HFF-Myc (cell line): ENCODE measurements at regions not wholly inside any gene's neighbourhood (a gene's known extent, or its start where the extent isn't known, plus 50 kb on each side); places are given as distances from the start of the nearest gene placed in this dataset.

ENCODE experiments used
- DNase-seq: peaks from one replicate; pipeline ENCODE4 v3.0.0-alpha.2; 2011; ENCODE audit warnings: low read depth; ENCODE audit errors: extremely low read depth
- H3K4me3 ChIP-seq: replicated peaks from 2 replicates; pipeline ENCODE4 v1.5.1; 2011; ENCODE audit warnings: low read depth, mild to moderate bottlenecking, control low read depth, low read length
- CTCF ChIP-seq: IDR thresholded peaks from 2 replicates; pipeline ENCODE4 v1.5.1; 2012; ENCODE audit warnings: mild to moderate bottlenecking, low read depth, low read length, control low read depth; ENCODE audit errors: missing control alignments

DNA sequence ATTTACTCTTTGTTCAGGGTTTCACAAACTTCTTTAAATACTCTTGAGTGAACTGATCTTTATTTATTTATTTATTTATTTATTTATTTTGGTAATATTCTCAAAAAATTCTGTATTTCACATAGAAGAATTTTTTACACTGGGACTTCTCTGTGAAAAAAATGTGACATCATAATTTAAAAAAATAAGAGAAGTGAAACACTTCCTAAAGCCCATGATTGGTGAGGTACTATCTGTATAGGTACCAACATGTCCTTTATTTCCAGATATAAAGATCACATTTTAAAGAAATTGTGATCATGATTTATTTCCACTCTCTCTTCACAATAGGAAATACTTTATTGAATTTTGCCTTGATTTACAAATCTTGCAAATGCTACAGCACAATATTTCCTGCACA, 497.1 kb downstream of the FAT4 start:
- DNase-seq = no peak
- no peak overlapping the region for H3K4me3 ChIP-seq
- no peak for TF ChIP-seq CTCF

DNA sequence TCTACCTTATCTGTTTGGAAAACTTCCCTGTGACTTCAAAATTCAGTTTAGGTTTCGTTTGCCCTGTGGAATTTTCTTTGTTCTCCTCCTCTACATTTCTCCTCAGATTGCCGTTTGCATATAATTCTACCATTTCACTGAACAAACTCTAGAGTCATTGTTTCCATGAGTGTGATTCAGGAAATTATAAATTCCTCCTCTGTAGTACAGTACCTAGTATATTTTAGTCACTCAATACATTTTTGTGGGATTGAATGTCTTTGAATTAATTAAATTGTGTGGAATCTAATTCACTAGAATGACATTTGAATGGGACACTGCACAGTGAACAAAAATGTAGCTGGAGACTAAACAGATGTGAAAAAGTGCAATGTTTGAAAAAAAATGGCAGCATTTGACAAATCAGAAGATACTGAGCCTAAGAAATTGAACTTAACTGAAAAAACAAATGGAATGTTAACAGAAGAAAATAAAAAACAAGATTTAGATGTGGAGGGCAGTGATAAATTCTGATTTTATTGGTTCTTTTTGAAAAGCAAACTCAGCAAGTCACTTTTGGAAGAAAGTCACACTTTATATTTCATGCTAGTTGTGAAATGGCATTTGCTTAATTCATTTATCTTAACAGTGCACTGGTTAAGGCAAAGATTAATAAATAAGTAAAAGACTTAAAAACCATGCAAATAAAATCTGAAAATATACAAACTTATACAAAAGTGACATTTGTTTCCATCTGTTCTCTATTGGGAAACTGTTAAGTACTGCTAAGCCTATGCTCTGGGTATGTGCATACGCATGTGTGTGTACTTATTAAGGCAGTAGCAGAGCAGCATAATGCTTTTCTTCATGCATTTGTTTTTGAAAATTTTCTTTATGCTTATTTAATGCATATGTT, 512.3 kb downstream of the FAT4 start:
- no peak for TF ChIP-seq CTCF
- DNase-seq = no peak
- no peak overlapping the region for H3K4me3 ChIP-seq

DNA sequence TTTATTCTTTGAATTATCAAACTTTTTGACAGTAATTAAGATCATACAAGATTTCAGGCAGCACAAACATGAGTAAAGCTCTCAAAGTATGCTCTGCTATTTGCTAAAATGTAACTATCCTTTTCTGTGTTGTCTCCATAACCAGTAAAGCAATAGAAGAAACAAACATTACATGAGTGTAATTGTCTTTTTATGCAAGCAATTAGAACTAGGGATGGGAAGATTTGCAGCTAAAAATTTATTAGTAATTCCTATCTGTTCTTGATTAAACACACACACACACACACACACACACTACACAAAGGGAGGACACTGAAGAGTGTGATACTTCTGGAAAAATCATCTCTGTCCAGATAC, 512.9 kb downstream of the FAT4 start:
- TF ChIP-seq CTCF = no peak
- no peak for DNase-seq
- H3K4me3 ChIP-seq = no peak overlapping the region

- no peak for TF ChIP-seq CTCF
- no peak for DNase-seq
- no peak overlapping the region for H3K4me3 ChIP-seq
Measured at GRCh38 chr4:125828346-125828745, 513.6 kb downstream of the FAT4 start.

DNA sequence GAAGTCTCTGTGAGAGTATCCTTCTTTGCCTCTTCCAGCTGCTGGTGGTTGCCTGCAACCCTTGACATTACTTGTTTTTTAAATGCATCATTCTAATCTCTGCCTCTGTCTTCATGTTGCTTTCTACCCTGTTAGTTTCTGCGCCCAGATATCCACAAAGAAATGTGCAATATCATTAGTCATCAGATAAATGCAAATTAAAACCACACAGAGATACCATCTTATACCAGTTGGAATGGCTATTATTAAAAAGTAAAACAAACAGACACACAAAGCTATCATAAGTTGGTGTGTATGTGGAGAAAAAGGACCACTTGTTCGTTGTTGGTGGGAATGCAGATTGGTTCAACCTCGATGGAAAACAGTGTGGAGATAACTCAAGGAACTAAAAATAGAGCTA, 517.4 kb downstream of the FAT4 start:
- no peak for DNase-seq
- no peak overlapping the region for H3K4me3 ChIP-seq
- no peak for TF ChIP-seq CTCF

GRCh38 chr4:125836597-125837195, 521.9 kb downstream of the FAT4 start:
- no peak overlapping the region for H3K4me3 ChIP-seq
- DNase-seq = no peak

More at GRCh38 chr4:125836597-125837195, 521.9 kb downstream of the FAT4 start:
- TF ChIP-seq CTCF = no peak
